HCT116 (cell line): ENCODE measurements at regions not wholly inside any gene's neighbourhood (a gene's known extent, or its start where the extent isn't known, plus 50 kb on each side); places are given as distances from the start of the nearest gene placed in this dataset.

ENCODE experiments used
- ATAC-seq: fragments of 200-7000 bp; cut with Tn5 transposase; 2 replicates; pipeline ENCODE4 v1.9.1; 2020; ENCODE audit warnings: mild to moderate bottlenecking, moderate library complexity
- BruUV-seq: library from RNA; stranded (reverse); fragments of 400-500 nt; replicated peaks from 2 replicates; lab custom pipeline; 2021; lab: Mats Ljungman, UMichigan
- CTCF ChIA-PET: fragments of 300-600 bp; sonication (Branson Sonifier 250); formaldehyde crosslinking; loops from one replicate; lab custom pipeline; 2021; ENCODE audit warnings: antibody characterized with exemption; lab: Charles Lee
- POLR2A ChIA-PET: fragments of 300-600, 350-600 bp; sonication (Branson Sonifier 250); formaldehyde crosslinking; loops from one replicate; lab custom pipeline; 2021; ENCODE audit warnings: antibody characterized with exemption; lab: Charles Lee
- RAD21 ChIA-PET, 2 experiments: fragments of 300-600 bp; sonication (Branson Sonifier 250); formaldehyde crosslinking; loops; one replicate each; lab custom pipeline; 2023; ENCODE audit warnings: low total read pairs in 2 of 2; ENCODE audit not compliant: uncharacterized antibody in 2 of 2, unreplicated experiment in 2 of 2, low non-redundant PET in 1 of 2; lab: Charles Lee
- DNase-seq: peaks from one replicate; pipeline ENCODE4 v3.0.0-alpha.2; 2010; ENCODE audit warnings: low read depth, low spot score
- H2AFZ ChIP-seq: fragments of 200-600 bp; shearing (Covaris generic), sonication (generic); 2 replicates; pipeline ENCODE4 v1.6.1; 2017; ENCODE audit warnings: low read depth, mixed run types, mixed read lengths, antibody characterized with exemption, low read length; ENCODE audit not compliant: poor library complexity, severe bottlenecking
- H3K27ac ChIP-seq: 2 replicates; pipeline ENCODE4 v1.5.1; 2012; ENCODE audit warnings: low read depth, low read length
- H3K27me3 ChIP-seq: fragments of 200-600 bp; sonication (generic); 2 replicates; pipeline ENCODE4 v1.6.1; 2016; ENCODE audit warnings: mixed run types, low read length, mixed read lengths; ENCODE audit not compliant: insufficient read depth
- H3K36me3 ChIP-seq, 2 experiments: fragments of 200-500 bp in 1 of 2; fragments of 200-600 bp in 1 of 2; sonication (Bioruptor generic) in 1 of 2; sonication (generic) in 1 of 2; 2 replicates each; pipeline versions ENCODE4 v1.5.1 to v1.6.1; 2014 to 2016; ENCODE audit warnings: low read length in 2 of 2, inconsistent platforms in 1 of 2, mixed read lengths in 1 of 2, mixed run types in 1 of 2; ENCODE audit not compliant: insufficient read depth in 2 of 2, control insufficient read depth in 1 of 2
- H3K4me1 ChIP-seq, 2 experiments: fragments of 200-600 bp in 1 of 2; sonication (generic) in 1 of 2; 2 replicates each; pipeline versions ENCODE4 v1.5.1 to v1.6.1; 2012 to 2017; ENCODE audit warnings: low read length in 2 of 2, inconsistent platforms in 1 of 2, mild to moderate bottlenecking in 1 of 2, mixed read lengths in 1 of 2, mixed run types in 1 of 2, moderate library complexity in 1 of 2; ENCODE audit not compliant: insufficient read depth in 2 of 2, control insufficient read depth in 1 of 2
- H3K4me2 ChIP-seq: fragments of 200-600 bp; sonication (generic); 2 replicates; pipeline ENCODE4 v1.6.1; 2017; ENCODE audit warnings: mixed run types, low read length, mixed read lengths
- H3K4me3 ChIP-seq, 2 experiments: fragments of 200-600 bp in 1 of 2; sonication (generic) in 1 of 2; replicated peaks in 1 of 2; 2 replicates each; pipeline ENCODE4 v1.5.1; 2011 to 2016; ENCODE audit warnings: low read length in 2 of 2, control low read depth in 1 of 2, low read depth in 1 of 2, mild to moderate bottlenecking in 1 of 2, mixed read lengths in 1 of 2, mixed run types in 1 of 2
- H3K79me2 ChIP-seq: fragments of 200-600 bp; sonication (generic); 2 replicates; pipeline ENCODE4 v1.6.1; 2017; ENCODE audit warnings: mild to moderate bottlenecking, mixed run types, low read length, moderate library complexity, mixed read lengths; ENCODE audit not compliant: insufficient read depth
- H3K9ac ChIP-seq: fragments of 200-600 bp; sonication (generic); 2 replicates; pipeline ENCODE4 v1.6.1; 2016; ENCODE audit warnings: low read length, mixed read lengths
- H3K9me2 ChIP-seq: fragments of 200-600 bp; sonication (generic), shearing (Covaris generic); 2 replicates; pipeline ENCODE4 v1.6.1; 2017; ENCODE audit warnings: mixed run types, mild to moderate bottlenecking, moderate library complexity; ENCODE audit not compliant: insufficient read depth
- H3K9me3 ChIP-seq, 2 experiments: fragments of 200-500 bp in 1 of 2; fragments of 200-600 bp in 1 of 2; sonication (Bioruptor generic) in 1 of 2; sonication (generic) in 1 of 2; 2 replicates each; pipeline ENCODE4 v1.6.1; 2014 to 2017; ENCODE audit warnings: low read length in 2 of 2, mixed read lengths in 2 of 2, inconsistent platforms in 1 of 2, low read depth in 1 of 2, mild to moderate bottlenecking in 1 of 2, mixed run types in 1 of 2, moderate library complexity in 1 of 2; ENCODE audit not compliant: control insufficient read depth in 1 of 2, insufficient read depth in 1 of 2
- H4K20me1 ChIP-seq: fragments of 200-600 bp; sonication (generic), shearing (Covaris generic); 2 replicates; pipeline ENCODE4 v1.6.1; 2017; ENCODE audit warnings: mixed run types, mild to moderate bottlenecking, moderate library complexity; ENCODE audit not compliant: insufficient read depth
- CEBPB ChIP-seq: IDR thresholded peaks from 2 replicates; pipeline ENCODE4 v1.6.1; 2012; ENCODE audit warnings: low read depth
- EGR1 ChIP-seq: IDR thresholded peaks from 2 replicates; pipeline ENCODE4 v1.6.1; 2012; ENCODE audit warnings: low read depth
- ELF1 ChIP-seq: IDR thresholded peaks from 2 replicates; pipeline ENCODE4 v1.6.1; 2012; ENCODE audit warnings: low read depth, borderline replicate concordance
- EZH2phosphoT487 ChIP-seq: fragments of 200-600 bp; IDR thresholded peaks from 2 replicates; pipeline ENCODE4 v1.6.1; 2018; ENCODE audit warnings: antibody characterized with exemption, borderline replicate concordance
- FOSL1 ChIP-seq: IDR thresholded peaks from 2 replicates; pipeline ENCODE4 v1.6.1; 2012; ENCODE audit warnings: low read depth
- JUND ChIP-seq: IDR thresholded peaks from 2 replicates; pipeline ENCODE4 v1.6.1; 2012
- POLR2A ChIP-seq: IDR thresholded peaks from 2 replicates; pipeline ENCODE4 v1.7.0; 2011; ENCODE audit warnings: borderline replicate concordance; ENCODE audit not compliant: insufficient read depth, insufficient read length; ENCODE audit errors: extremely low read depth
- RAD21 ChIP-seq: IDR thresholded peaks from 2 replicates; pipeline ENCODE4 v1.6.1; 2012; ENCODE audit warnings: low read depth, mild to moderate bottlenecking
- SIN3A ChIP-seq: IDR thresholded peaks from 2 replicates; pipeline ENCODE4 v1.6.1; 2012; ENCODE audit warnings: low read depth
- SP1 ChIP-seq: IDR thresholded peaks from 2 replicates; pipeline ENCODE4 v1.6.1; 2012; ENCODE audit warnings: low read depth
- SRF ChIP-seq: IDR thresholded peaks from 2 replicates; pipeline ENCODE4 v1.6.1; 2012; ENCODE audit warnings: low read depth
- TCF7L2 ChIP-seq: IDR thresholded peaks from 2 replicates; pipeline ENCODE4 v1.7.0; 2011; ENCODE audit warnings: borderline replicate concordance, inconsistent platforms; ENCODE audit not compliant: insufficient read depth, insufficient read length; ENCODE audit errors: extremely low read depth
- YY1 ChIP-seq: IDR thresholded peaks from 2 replicates; pipeline ENCODE4 v1.6.1; 2011; ENCODE audit warnings: low read length, low read depth, moderate library complexity, mild to moderate bottlenecking; ENCODE audit not compliant: insufficient replicate concordance; ENCODE audit errors: extremely low read depth
- ZFX ChIP-seq: fragments of 450-650 bp; IDR thresholded peaks from 2 replicates; pipeline ENCODE4 v1.6.1; 2017
- ZNF274 ChIP-seq: fragments of 200-500 bp; sonication (Bioruptor generic); IDR thresholded peaks from 2 replicates; pipeline ENCODE4 v1.6.1; 2014; ENCODE audit warnings: mild to moderate bottlenecking, low read depth, low read length, inconsistent platforms
- intact Hi-C: fragments of 100-400 bp; cut with micrococcal nuclease; formaldehyde crosslinking; loops from 2 replicates; pipeline ENCODE4 v1.10.0; 2022
- TF ChIP-seq, protein P1 (sequence below): IDR thresholded peaks from 2 replicates; pipeline ENCODE4 v1.6.1; 2012
- TF ChIP-seq, protein P2 (sequence below), 3 experiments: fragments of 200-600 bp in 1 of 3; sonication (generic) in 1 of 3; IDR thresholded peaks in 2 of 3; conservative IDR thresholded peaks in 1 of 3; 2 replicates each; pipeline ENCODE4 v1.5.1; 2012 to 2017; ENCODE audit warnings: low read depth in 2 of 3, low read length in 2 of 3, antibody characterized with exemption in 1 of 3, borderline replicate concordance in 1 of 3, control low read depth in 1 of 3, mild to moderate bottlenecking in 1 of 3, mixed read lengths in 1 of 3, mixed run types in 1 of 3, moderate library complexity in 1 of 3; ENCODE audit not compliant: insufficient read depth in 1 of 3

DNA sequence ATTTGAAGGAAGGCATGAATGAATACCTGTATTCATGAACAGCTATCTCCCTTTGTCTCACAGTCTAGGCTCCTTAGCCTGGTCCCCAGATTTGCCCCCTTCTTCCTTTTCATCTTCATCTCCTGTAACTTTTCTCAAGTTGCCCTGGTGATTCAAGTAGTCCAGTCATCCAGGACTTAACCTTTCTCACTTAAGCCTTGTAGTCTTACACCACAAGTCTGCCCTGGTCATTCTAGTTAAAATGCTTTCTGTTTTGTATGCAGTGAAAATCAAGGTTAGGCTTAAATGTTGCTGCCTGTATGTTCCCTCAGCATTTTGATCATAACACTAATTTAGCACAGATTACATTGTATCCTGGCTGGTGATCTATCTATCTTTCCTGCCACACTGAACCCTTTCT is 58.5 kb upstream of the SLC7A11 start (continued):
- TF ChIP-seq, protein P1, sequence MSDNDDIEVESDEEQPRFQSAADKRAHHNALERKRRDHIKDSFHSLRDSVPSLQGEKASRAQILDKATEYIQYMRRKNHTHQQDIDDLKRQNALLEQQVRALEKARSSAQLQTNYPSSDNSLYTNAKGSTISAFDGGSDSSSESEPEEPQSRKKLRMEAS = no peak
- no peak for TF ChIP-seq EZH2phosphoT487

DNA sequence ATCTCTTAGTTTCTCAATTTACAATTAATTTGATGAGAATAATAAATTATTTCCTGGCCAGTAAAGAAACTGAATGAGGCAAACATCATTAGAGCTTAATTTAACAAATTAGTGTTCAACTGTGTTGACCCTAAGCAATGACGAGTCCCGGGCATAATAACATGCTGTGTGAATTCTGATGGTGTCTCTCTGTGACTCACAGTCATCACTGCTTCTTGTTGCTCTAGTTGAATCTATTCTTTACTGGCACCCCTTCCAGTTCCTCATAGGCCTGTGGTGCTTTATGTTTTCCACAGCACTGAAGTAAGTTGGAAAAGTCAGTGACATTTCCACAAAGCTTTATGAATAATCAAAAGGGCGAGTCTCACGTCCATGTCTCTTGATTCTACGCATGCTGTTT is 57.7 kb upstream of the SLC7A11 start:
- ChIA-PET RAD21 (no interaction called here), CTCF (no interaction called here), POLR2A (no interaction called here)
- DNase-seq (no peak), ATAC-seq (no peak)
- H3K9me2 ChIP-seq = no peaks in the 10 kb centered on the region
- TF ChIP-seq, protein P2, sequence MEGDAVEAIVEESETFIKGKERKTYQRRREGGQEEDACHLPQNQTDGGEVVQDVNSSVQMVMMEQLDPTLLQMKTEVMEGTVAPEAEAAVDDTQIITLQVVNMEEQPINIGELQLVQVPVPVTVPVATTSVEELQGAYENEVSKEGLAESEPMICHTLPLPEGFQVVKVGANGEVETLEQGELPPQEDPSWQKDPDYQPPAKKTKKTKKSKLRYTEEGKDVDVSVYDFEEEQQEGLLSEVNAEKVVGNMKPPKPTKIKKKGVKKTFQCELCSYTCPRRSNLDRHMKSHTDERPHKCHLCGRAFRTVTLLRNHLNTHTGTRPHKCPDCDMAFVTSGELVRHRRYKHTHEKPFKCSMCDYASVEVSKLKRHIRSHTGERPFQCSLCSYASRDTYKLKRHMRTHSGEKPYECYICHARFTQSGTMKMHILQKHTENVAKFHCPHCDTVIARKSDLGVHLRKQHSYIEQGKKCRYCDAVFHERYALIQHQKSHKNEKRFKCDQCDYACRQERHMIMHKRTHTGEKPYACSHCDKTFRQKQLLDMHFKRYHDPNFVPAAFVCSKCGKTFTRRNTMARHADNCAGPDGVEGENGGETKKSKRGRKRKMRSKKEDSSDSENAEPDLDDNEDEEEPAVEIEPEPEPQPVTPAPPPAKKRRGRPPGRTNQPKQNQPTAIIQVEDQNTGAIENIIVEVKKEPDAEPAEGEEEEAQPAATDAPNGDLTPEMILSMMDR (IDR thresholded peaks at IDR 0.05 in 2 of 3, conservative IDR thresholded peaks at IDR 0.05 in 1 of 3; ENCODE audit: borderline replicate concordance in 1 of 3, insufficient read depth in 1 of 3, low read depth in 2 of 3, low read length in 2 of 3) = no peak
- TF ChIP-seq EZH2phosphoT487 = no peak
- no peak for TF ChIP-seq RAD21
- TF ChIP-seq SRF = no peak
- no peak for TF ChIP-seq SIN3A
- H3K27me3 ChIP-seq = no peaks in the 10 kb centered on the region
- H2AFZ ChIP-seq = no peak overlapping the region
- intact Hi-C loops = no loop called here
- no peak overlapping the region for H3K4me3 ChIP-seq
- H3K4me1 ChIP-seq = no peaks in the 10 kb centered on the region
- BruUV-seq = no TSS peak
- no peaks in the 10 kb centered on the region for H3K9me3 ChIP-seq
- no peaks in the 10 kb centered on the region for H3K36me3 ChIP-seq
- H3K4me2 ChIP-seq = no peak overlapping the region
- H3K27ac ChIP-seq = no peak overlapping the region
- H3K79me2 ChIP-seq = no peaks in the 10 kb centered on the region
- H4K20me1 ChIP-seq = no peaks in the 10 kb centered on the region
- no peak overlapping the region for H3K9ac ChIP-seq

DNA sequence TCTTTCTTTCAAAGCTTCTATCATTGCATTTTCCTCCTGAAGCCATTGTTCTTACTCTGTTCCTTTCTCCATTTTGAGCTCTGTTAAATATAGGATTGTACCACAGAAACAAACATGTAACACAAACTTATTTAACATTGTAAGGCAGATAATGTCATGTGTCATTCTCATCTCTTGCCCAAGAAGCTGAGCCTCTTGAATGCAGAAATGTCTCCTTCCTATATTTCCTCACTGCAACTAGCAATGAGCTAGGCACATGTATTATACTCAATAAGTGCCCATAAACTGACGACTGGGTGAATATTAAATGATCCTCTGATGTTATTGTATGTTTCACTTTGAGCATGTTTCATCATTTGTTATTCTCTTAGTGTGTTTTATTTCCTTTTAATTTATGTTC is 56.7 kb upstream of the SLC7A11 start:
- no peak overlapping the region for H3K9ac ChIP-seq
- no peaks in the 10 kb centered on the region for H3K79me2 ChIP-seq
- DNase-seq (no peak), ATAC-seq (no peak)
- RAD21 ChIA-PET = no interaction called here
- no peaks in the 10 kb centered on the region for H3K4me1 ChIP-seq
- no peak overlapping the region for H3K4me3 ChIP-seq
- H3K9me2 ChIP-seq = no peaks in the 10 kb centered on the region
- intact Hi-C loops = no loop called here
- H3K9me3 ChIP-seq = no peaks in the 10 kb centered on the region
- CTCF ChIA-PET = no interaction called here
- no peak overlapping the region for H2AFZ ChIP-seq
- no peak overlapping the region for H3K27ac ChIP-seq
- BruUV-seq = no TSS peak
- no peaks in the 10 kb centered on the region for H3K36me3 ChIP-seq
- TF ChIP-seq YY1 = no peak
- TF ChIP-seq TCF7L2 = no peak
- TF ChIP-seq POLR2A = no peak
- TF ChIP-seq FOSL1 = no peak
- TF ChIP-seq, protein P1 = no peak
- no peak for TF ChIP-seq ELF1
- TF ChIP-seq SP1 = no peak
- TF ChIP-seq EGR1 = no peak
- TF ChIP-seq ZNF274 = no peak
- no peak for TF ChIP-seq SRF
- no peak for TF ChIP-seq CEBPB
- no peak for TF ChIP-seq RAD21
- TF ChIP-seq EZH2phosphoT487 = no peak
- TF ChIP-seq ZFX = no peak
- no peak for TF ChIP-seq JUND
- TF ChIP-seq SIN3A = no peak
- no peaks in the 10 kb centered on the region for H3K27me3 ChIP-seq
- no peak overlapping the region for H3K4me2 ChIP-seq
- POLR2A ChIA-PET = no interaction called here
- no peaks in the 10 kb centered on the region for H4K20me1 ChIP-seq
